Neural crest cell (in vitro differentiated cells): ENCODE measurements at regions not wholly inside any gene's neighbourhood (a gene's known extent, or its start where the extent isn't known, plus 50 kb on each side); places are given as distances from the start of the nearest gene placed in this dataset.

Experiments used
- DNase-seq: peaks from one replicate; pipeline ENCODE4 v3.0.0; 2021; ENCODE audit warnings: low read depth, mixed read lengths, low spot score
- H3K27ac Mint-ChIP-seq: one replicate; pipeline ENCODE4 v1.8.0; 2021; ENCODE audit warnings: mild to moderate bottlenecking, mixed read lengths; ENCODE audit not compliant: unreplicated experiment
- H3K27me3 Mint-ChIP-seq: 2 replicates; pipeline ENCODE4 v1.8.0; 2021; ENCODE audit warnings: low read depth, mild to moderate bottlenecking, mixed read lengths
- H3K36me3 Mint-ChIP-seq: 2 replicates; pipeline ENCODE4 v1.8.0; 2021; ENCODE audit warnings: low read depth, mild to moderate bottlenecking, mixed read lengths
- H3K4me1 Mint-ChIP-seq: 2 replicates; pipeline ENCODE4 v1.8.0; 2021; ENCODE audit warnings: mixed read lengths
- H3K4me3 Mint-ChIP-seq: one replicate; pipeline ENCODE4 v1.8.0; 2021; ENCODE audit warnings: mild to moderate bottlenecking, mixed read lengths
- H3K9me3 Mint-ChIP-seq: 2 replicates; pipeline ENCODE4 v1.8.0; 2021; ENCODE audit warnings: mixed read lengths
- TF ChIP-seq, protein P1 (sequence below): fragments of 200-600 bp; sonication (generic); conservative IDR thresholded peaks from 2 replicates; pipeline ENCODE4 v1.5.0; 2021; ENCODE audit warnings: antibody characterized with exemption, mild to moderate bottlenecking

DNA sequence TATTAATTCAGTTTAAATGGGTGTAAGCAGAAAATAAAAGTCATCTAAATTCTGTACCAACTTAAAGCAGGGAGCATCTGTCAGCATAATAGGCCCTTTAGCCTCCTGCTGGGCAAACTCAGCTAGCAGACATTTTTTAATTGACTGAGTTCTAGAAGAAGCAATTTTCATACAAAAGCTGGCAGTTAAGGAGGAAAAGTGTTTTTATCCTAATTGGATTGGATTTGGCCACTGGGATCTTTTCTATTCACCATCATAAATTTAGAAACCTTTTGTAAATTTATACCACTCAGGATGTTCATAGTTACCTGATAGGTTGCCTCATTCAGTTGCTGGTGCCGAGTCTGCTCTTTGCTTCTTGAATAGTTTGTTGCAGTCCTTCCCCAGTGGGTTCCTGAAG is 262.7 kb upstream of the FSIP2 start:
- no peak for DNase-seq
- Mint-ChIP-seq H3K27ac (no peak overlapping the region), H3K36me3 (peaks cover 12% of the 10 kb centered on the region)

DNA sequence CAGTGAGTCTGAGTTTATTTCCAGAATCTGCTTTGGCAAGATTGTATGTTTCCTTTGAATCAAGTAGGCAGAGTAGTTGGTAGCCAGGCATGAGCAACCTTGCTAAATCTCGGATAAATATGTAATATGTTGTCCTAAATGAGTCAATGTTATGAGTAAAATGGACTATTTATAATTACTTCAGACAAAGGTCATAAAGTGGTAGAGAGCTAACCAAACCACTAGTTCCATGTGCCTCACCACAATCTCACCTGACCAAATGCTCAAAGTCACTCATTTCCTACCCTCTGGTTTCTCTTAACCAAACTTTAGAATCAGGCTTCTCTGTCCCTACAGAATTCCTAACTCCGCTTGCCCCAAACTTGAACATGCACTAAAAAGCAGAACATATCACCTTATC is 261.2 kb upstream of the FSIP2 start:
- H3K9me3 Mint-ChIP-seq = no peaks in the 10 kb centered on the region
- no peak for DNase-seq
- H3K27ac Mint-ChIP-seq = no peak overlapping the region
- TF ChIP-seq, protein P1, sequence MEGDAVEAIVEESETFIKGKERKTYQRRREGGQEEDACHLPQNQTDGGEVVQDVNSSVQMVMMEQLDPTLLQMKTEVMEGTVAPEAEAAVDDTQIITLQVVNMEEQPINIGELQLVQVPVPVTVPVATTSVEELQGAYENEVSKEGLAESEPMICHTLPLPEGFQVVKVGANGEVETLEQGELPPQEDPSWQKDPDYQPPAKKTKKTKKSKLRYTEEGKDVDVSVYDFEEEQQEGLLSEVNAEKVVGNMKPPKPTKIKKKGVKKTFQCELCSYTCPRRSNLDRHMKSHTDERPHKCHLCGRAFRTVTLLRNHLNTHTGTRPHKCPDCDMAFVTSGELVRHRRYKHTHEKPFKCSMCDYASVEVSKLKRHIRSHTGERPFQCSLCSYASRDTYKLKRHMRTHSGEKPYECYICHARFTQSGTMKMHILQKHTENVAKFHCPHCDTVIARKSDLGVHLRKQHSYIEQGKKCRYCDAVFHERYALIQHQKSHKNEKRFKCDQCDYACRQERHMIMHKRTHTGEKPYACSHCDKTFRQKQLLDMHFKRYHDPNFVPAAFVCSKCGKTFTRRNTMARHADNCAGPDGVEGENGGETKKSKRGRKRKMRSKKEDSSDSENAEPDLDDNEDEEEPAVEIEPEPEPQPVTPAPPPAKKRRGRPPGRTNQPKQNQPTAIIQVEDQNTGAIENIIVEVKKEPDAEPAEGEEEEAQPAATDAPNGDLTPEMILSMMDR = no peak
- H3K4me3 Mint-ChIP-seq = no peak overlapping the region
- peaks cover 10% of the 10 kb centered on the region for H3K36me3 Mint-ChIP-seq
- no peaks in the 10 kb centered on the region for H3K4me1 Mint-ChIP-seq
- H3K27me3 Mint-ChIP-seq = no peaks in the 10 kb centered on the region

More for the DNA sequence above, 262.7 kb upstream of the FSIP2 start:
- Mint-ChIP-seq H3K9me3 (no peaks in the 10 kb centered on the region), H3K27me3 (no peaks in the 10 kb centered on the region), H3K4me1 (no peaks in the 10 kb centered on the region), H3K4me3 (no peak overlapping the region)
- TF ChIP-seq, protein P1 = peak; percentile 36

DNA sequence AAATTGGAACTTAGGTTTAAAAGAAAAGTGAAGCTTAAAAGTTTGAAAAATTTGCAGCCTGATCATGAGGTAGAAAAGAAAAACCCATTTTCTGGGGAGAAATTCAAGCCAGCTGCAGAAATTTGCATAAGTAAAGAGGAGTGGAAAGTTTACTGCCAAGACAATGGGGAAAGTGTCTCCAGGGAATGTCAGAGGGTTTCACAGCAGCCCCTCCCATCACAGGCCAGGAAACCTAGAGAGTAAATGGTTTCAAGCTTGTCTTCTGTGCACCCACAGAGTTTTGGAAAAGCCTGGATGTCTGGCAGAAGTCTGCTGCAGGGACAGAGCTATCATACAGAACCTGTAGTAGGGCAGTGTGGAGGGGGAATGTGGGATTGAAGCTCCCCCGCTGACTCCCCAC is 254.0 kb upstream of the FSIP2 start:
- TF ChIP-seq, protein P1 = no peak
- H3K27ac Mint-ChIP-seq = no peak overlapping the region
- H3K36me3 Mint-ChIP-seq = peaks cover 26% of the 10 kb centered on the region
- no peak overlapping the region for H3K4me3 Mint-ChIP-seq
- no peaks in the 10 kb centered on the region for H3K27me3 Mint-ChIP-seq
- H3K4me1 Mint-ChIP-seq = peaks cover 7% of the 10 kb centered on the region
- peaks cover 3% of the 10 kb centered on the region for H3K9me3 Mint-ChIP-seq
- no peak for DNase-seq

DNA sequence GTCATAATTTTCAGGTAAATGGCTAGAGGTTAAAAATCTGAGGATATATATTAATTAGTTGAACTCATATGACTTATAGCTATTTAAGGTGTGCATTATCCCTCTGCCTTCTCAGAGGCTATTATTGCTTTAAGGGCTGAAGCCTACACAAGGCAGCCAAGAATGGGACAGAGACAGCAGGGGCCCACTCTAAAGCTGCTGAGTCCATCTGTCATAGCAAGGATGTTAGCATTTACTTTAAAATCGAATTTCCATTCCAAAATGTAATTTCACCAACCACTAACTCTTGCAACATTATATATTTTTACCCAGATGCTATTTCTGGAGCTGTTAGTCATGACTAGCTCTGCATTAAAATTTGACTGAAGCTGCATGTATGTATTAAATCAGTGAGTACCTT is 236.3 kb upstream of the FSIP2 start:
- peaks cover 29% of the 10 kb centered on the region for H3K9me3 Mint-ChIP-seq
- no peak overlapping the region for H3K4me3 Mint-ChIP-seq
- TF ChIP-seq, protein P1 = no peak
- peaks cover 30% of the 10 kb centered on the region for H3K36me3 Mint-ChIP-seq
- H3K4me1 Mint-ChIP-seq = peaks cover 8% of the 10 kb centered on the region
- H3K27me3 Mint-ChIP-seq = no peaks in the 10 kb centered on the region
- no peak for DNase-seq
- no peak overlapping the region for H3K27ac Mint-ChIP-seq

DNA sequence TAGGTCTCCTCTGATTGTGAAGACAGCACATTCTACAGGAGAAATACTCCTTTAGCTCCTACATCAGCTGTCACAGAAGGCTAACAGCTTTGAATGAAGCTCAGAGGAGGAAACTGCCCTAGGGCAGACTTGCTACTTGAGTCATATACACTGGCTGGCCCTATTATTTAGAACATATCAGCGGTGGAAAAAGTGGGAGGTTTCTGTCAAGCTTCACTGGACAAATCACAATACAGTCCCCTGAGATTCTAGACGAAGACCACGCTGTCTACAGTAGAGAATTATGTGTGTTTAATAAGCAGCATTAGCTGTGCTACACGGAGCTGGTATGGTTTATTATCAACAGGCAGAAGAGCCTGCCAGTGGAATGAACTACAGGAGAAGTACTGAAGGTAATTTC is 230.9 kb upstream of the FSIP2 start:
- H3K4me3 Mint-ChIP-seq = no peak overlapping the region
- H3K36me3 Mint-ChIP-seq = peaks cover 50% of the 10 kb centered on the region
- DNase-seq = peak; percentile 6
- peaks cover 15% of the 10 kb centered on the region for H3K4me1 Mint-ChIP-seq
- peaks cover 37% of the 10 kb centered on the region for H3K9me3 Mint-ChIP-seq
- H3K27ac Mint-ChIP-seq = no peak overlapping the region
- TF ChIP-seq, protein P1 = no peak
- no peaks in the 10 kb centered on the region for H3K27me3 Mint-ChIP-seq

DNA sequence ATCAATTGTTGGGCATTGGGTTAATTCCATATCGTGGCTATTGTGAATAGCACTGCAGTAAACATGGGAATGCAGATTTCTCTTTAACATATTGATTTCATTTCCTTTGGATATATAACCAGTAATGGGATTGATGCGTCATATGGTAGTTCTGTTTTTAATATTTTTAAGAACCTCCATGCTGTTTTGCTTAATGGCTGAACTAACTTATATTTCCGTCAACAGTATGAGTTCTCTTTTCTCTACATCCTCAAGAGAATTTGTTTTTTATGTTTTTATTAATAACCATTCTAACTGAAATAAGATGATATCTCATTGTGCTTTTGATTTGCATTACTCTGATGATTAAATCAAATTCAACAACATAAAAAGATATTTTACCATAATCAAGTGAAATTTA is 228.5 kb upstream of the FSIP2 start:
- DNase-seq = no peak
- peaks cover 38% of the 10 kb centered on the region for H3K36me3 Mint-ChIP-seq
- no peak overlapping the region for H3K4me3 Mint-ChIP-seq
- peaks cover 29% of the 10 kb centered on the region for H3K9me3 Mint-ChIP-seq
- H3K27ac Mint-ChIP-seq = no peak overlapping the region
- H3K27me3 Mint-ChIP-seq = no peaks in the 10 kb centered on the region
- H3K4me1 Mint-ChIP-seq = peaks cover 15% of the 10 kb centered on the region
- TF ChIP-seq, protein P1 = no peak
